H1 (cell line): ENCODE measurements at regions not wholly inside any gene's neighbourhood (a gene's known extent, or its start where the extent isn't known, plus 50 kb on each side); places are given as distances from the start of the nearest gene placed in this dataset.

Experiments
- CTCF ChIA-PET: fragments of 300-600 bp; sonication (Branson Sonifier 250); formaldehyde crosslinking; loops from one replicate; lab custom pipeline; 2021; ENCODE audit not compliant: partially characterized antibody; lab: Charles Lee
- POLR2A ChIA-PET: fragments of 300-600 bp; sonication (Branson Sonifier 250); formaldehyde crosslinking; loops from one replicate; lab custom pipeline; 2021; ENCODE audit warnings: inconsistent platforms; ENCODE audit not compliant: partially characterized antibody; lab: Charles Lee
- DNase-seq, 2 experiments: peaks; one replicate each; pipeline versions ENCODE4 v3.0.0 to v3.0.0-alpha.2; 2010 to 2022; ENCODE audit warnings: low spot score in 2 of 2, low read depth in 1 of 2, mixed read lengths in 1 of 2
- FAIRE-seq: peaks from 2 replicates; lab custom pipeline; 2011; peaks lifted over from hg19 to GRCh38; lab: Jason Lieb, UNC
- H2AFZ ChIP-seq: 2 replicates; pipeline ENCODE4 v1.8.1; 2012; ENCODE audit warnings: low read length, inconsistent platforms
- H2AK5ac ChIP-seq: 2 replicates; pipeline ENCODE4 v1.6.1; 2013; ENCODE audit warnings: low read depth, low read length
- H2BK120ac ChIP-seq: replicated peaks from 2 replicates; pipeline ENCODE3; 2013; ENCODE audit warnings: low read depth, low read length, inconsistent platforms
- H2BK12ac ChIP-seq: 2 replicates; pipeline ENCODE4 v1.6.1; 2013; ENCODE audit warnings: low read depth, low read length
- H2BK15ac ChIP-seq: 2 replicates; pipeline ENCODE4 v1.6.1; 2013; ENCODE audit warnings: low read length
- H2BK20ac ChIP-seq: 2 replicates; pipeline ENCODE4 v1.6.1; 2013; ENCODE audit warnings: low read length
- H2BK5ac ChIP-seq: 2 replicates; pipeline ENCODE4 v1.6.1; 2013; ENCODE audit warnings: low read depth, low read length
- H3K14ac ChIP-seq: 2 replicates; pipeline ENCODE4 v1.6.1; 2013; ENCODE audit warnings: inconsistent platforms; ENCODE audit not compliant: insufficient read length
- H3K18ac ChIP-seq: 2 replicates; pipeline ENCODE4 v1.6.1; 2013; ENCODE audit warnings: low read length; ENCODE audit errors: extremely low read depth
- H3K23ac ChIP-seq: 2 replicates; pipeline ENCODE4 v1.6.1; 2013; ENCODE audit warnings: inconsistent platforms; ENCODE audit not compliant: insufficient read length
- H3K23me2 ChIP-seq: 2 replicates; pipeline ENCODE4 v1.6.1; 2013; ENCODE audit warnings: low read depth, low read length
- H3K27ac ChIP-seq: 2 replicates; pipeline ENCODE4 v1.6.1; 2011; ENCODE audit warnings: low read depth, low read length, inconsistent platforms
- H3K27me3 ChIP-seq, 4 experiments: replicated peaks in 1 of 4; 1 replicate in 1 of 4; 2 replicates in 3 of 4; pipeline versions ENCODE4 v1.6.1 to v1.8.1; 2011 to 2013; ENCODE audit warnings: low read length in 3 of 4, mild to moderate bottlenecking in 3 of 4, inconsistent platforms in 2 of 4, mixed read lengths in 2 of 4, moderate library complexity in 1 of 4; ENCODE audit not compliant: control insufficient read depth in 3 of 4, insufficient read depth in 3 of 4; ENCODE audit errors: extremely low read depth in 1 of 4
- H3K36me3 ChIP-seq, 4 experiments: 2 replicates each; pipeline versions ENCODE4 v1.6.1 to v1.8.1; 2011 to 2013; ENCODE audit warnings: mild to moderate bottlenecking in 4 of 4, low read length in 3 of 4, moderate library complexity in 2 of 4, control low read depth in 1 of 4, inconsistent platforms in 1 of 4; ENCODE audit not compliant: insufficient read depth in 4 of 4, control insufficient read depth in 2 of 4
- H3K4ac ChIP-seq: replicated peaks from 2 replicates; pipeline ENCODE3; 2013; ENCODE audit warnings: low read length, low read depth, mixed read lengths, inconsistent platforms; ENCODE audit not compliant: insufficient read length
- H3K4me1 ChIP-seq, 4 experiments: replicated peaks in 1 of 4; 1 replicate in 1 of 4; 2 replicates in 3 of 4; pipeline versions ENCODE4 v1.6.1 to v1.8.1; 2011 to 2013; ENCODE audit warnings: low read length in 3 of 4, inconsistent platforms in 2 of 4, mixed read lengths in 1 of 4; ENCODE audit not compliant: insufficient read depth in 4 of 4, control insufficient read depth in 3 of 4
- H3K4me2 ChIP-seq, 2 experiments: 2 replicates each; pipeline versions ENCODE4 v1.6.1 to v1.8.1; 2011 to 2013; ENCODE audit warnings: low read depth in 2 of 2, low read length in 2 of 2, control low read depth in 1 of 2, inconsistent platforms in 1 of 2, mild to moderate bottlenecking in 1 of 2; ENCODE audit not compliant: insufficient read depth in 1 of 2
- H3K4me3 ChIP-seq, 4 experiments: fragments of 200-600, 300-600 bp in 1 of 4; sonication (generic), shearing (Covaris generic), sonication (Bioruptor Twin) in 1 of 4; 2 replicates each; pipeline versions ENCODE4 v1.5.1 to v1.8.1; 2011 to 2016; ENCODE audit warnings: low read length in 4 of 4, low read depth in 3 of 4, control low read depth in 2 of 4, inconsistent platforms in 2 of 4, mild to moderate bottlenecking in 2 of 4, mixed read lengths in 1 of 4, moderate library complexity in 1 of 4; ENCODE audit not compliant: insufficient read depth in 2 of 4; ENCODE audit errors: extremely low read depth in 1 of 4
- H3K56ac ChIP-seq: replicated peaks from 2 replicates; pipeline ENCODE3; 2013; ENCODE audit warnings: low read depth, mild to moderate bottlenecking, mixed read lengths, low read length, inconsistent platforms; ENCODE audit not compliant: insufficient read length
- H3K79me1 ChIP-seq: 2 replicates; pipeline ENCODE4 v1.6.1; 2013; ENCODE audit warnings: low read depth, low read length, control low read depth
- H3K79me2 ChIP-seq, 2 experiments: 2 replicates each; pipeline versions ENCODE4 v1.6.1 to v1.8.1; 2012 to 2013; ENCODE audit warnings: low read length in 2 of 2, mild to moderate bottlenecking in 2 of 2, inconsistent platforms in 1 of 2; ENCODE audit not compliant: insufficient read depth in 2 of 2, control insufficient read depth in 1 of 2
- H3K9ac ChIP-seq, 4 experiments: replicated peaks in 1 of 4; 1 replicate in 1 of 4; 2 replicates in 3 of 4; pipeline versions ENCODE4 v1.6.1 to v1.8.1; 2011 to 2013; ENCODE audit warnings: low read depth in 3 of 4, low read length in 3 of 4, control low read depth in 2 of 4, mild to moderate bottlenecking in 2 of 4, moderate library complexity in 2 of 4, inconsistent platforms in 1 of 4; ENCODE audit errors: extremely low read depth in 1 of 4
- H3K9me3 ChIP-seq, 2 experiments: 2 replicates each; pipeline versions ENCODE4 v1.6.1 to v1.8.1; 2012 to 2013; ENCODE audit warnings: mild to moderate bottlenecking in 2 of 2, moderate library complexity in 2 of 2, control low read depth in 1 of 2, inconsistent platforms in 1 of 2, low read depth in 1 of 2, low read length in 1 of 2, mixed read lengths in 1 of 2; ENCODE audit not compliant: insufficient read depth in 2 of 2
- H4K20me1 ChIP-seq, 2 experiments: replicated peaks in 1 of 2; 2 replicates each; pipeline versions ENCODE3 to v1.8.1; 2011 to 2013; ENCODE audit warnings: inconsistent platforms in 2 of 2, low read length in 2 of 2, mild to moderate bottlenecking in 1 of 2; ENCODE audit not compliant: insufficient read depth in 2 of 2, control insufficient read depth in 1 of 2
- H4K5ac ChIP-seq: 2 replicates; pipeline ENCODE4 v1.6.1; 2013; ENCODE audit warnings: low read length, low read depth, mixed read lengths, inconsistent platforms; ENCODE audit not compliant: insufficient read length
- H4K8ac ChIP-seq: 2 replicates; pipeline ENCODE4 v1.8.0; 2013; ENCODE audit warnings: mild to moderate bottlenecking, moderate library complexity, low read length, inconsistent platforms; ENCODE audit not compliant: insufficient read depth; ENCODE audit errors: extremely low read depth
- H4K91ac ChIP-seq: replicated peaks from 2 replicates; pipeline ENCODE3; 2013; ENCODE audit warnings: low read length, mixed read lengths, inconsistent platforms; ENCODE audit not compliant: insufficient read length
- SAP30 ChIP-seq: fragments of 300-600 bp; sonication (generic); IDR thresholded peaks from 2 replicates; pipeline ENCODE4 v1.7.1; 2012; ENCODE audit warnings: low read length, moderate library complexity, mild to moderate bottlenecking, inconsistent platforms; ENCODE audit not compliant: insufficient read depth, insufficient replicate concordance
- TEAD4 ChIP-seq: IDR thresholded peaks from 2 replicates; pipeline ENCODE4 v1.6.1; 2012; ENCODE audit warnings: low read depth, low read length, inconsistent platforms, mixed read lengths

DNA sequence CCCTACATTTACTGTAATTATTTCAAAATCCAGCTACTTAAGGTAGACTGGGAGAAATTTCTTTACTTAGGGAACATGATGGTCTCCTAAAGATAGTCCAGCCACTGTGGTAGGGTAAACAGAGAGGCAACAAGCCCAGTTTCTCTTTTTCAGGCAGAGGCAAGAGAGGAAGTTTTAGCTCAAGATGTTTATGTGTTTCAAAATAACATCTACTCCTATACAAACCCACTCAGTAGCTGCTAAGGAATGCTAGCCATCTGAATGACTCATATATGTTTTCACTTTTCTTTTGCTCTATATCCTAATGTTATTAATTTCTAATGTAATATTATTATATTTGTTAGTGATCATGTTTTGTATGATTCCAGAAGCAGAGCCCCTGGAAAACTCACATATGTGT, 856.6 kb downstream of the PLA2G4A start:
- H3K56ac ChIP-seq, result no peak overlapping the region
- H3K79me2 ChIP-seq, result no peaks in the 10 kb centered on the region
- no peak overlapping the region for H3K4me2 ChIP-seq
- H2BK12ac ChIP-seq, result no peak overlapping the region
- POLR2A ChIA-PET, result no interaction called here
- H3K23ac ChIP-seq, result no peak overlapping the region
- H3K14ac ChIP-seq, result no peak overlapping the region
- H2BK120ac ChIP-seq, result no peak overlapping the region
- H4K20me1 ChIP-seq, result no peaks in the 10 kb centered on the region
- no peak overlapping the region for H3K4ac ChIP-seq
- DNase-seq (no peak), FAIRE-seq (no peak)
- no peaks in the 10 kb centered on the region for H3K9me3 ChIP-seq
- no peak overlapping the region for H2BK5ac ChIP-seq
- no peak overlapping the region for H2BK20ac ChIP-seq
- H3K23me2 ChIP-seq, result no peaks in the 10 kb centered on the region
- no peak overlapping the region for H4K5ac ChIP-seq
- no peak for TF ChIP-seq SAP30
- no peak for TF ChIP-seq TEAD4
- TF ChIP-seq, all 59 proteins: peak for 0
- H2BK15ac ChIP-seq, result no peak overlapping the region
- CTCF ChIA-PET, result no interaction called here
- no peaks in the 10 kb centered on the region for H3K4me1 ChIP-seq
- H3K27ac ChIP-seq, result no peak overlapping the region
- no peak overlapping the region for H2AFZ ChIP-seq
- H3K9ac ChIP-seq, result no peak overlapping the region
- no peaks in the 10 kb centered on the region for H3K36me3 ChIP-seq
- no peak overlapping the region for H4K8ac ChIP-seq
- no peak overlapping the region for H3K18ac ChIP-seq
- no peak overlapping the region for H4K91ac ChIP-seq
- H3K27me3 ChIP-seq, result no peaks in the 10 kb centered on the region
- H2AK5ac ChIP-seq, result no peak overlapping the region
- H3K79me1 ChIP-seq, result no peaks in the 10 kb centered on the region
- no peak overlapping the region for H3K4me3 ChIP-seq
